ENCODE measurements at regions not wholly inside any gene's neighbourhood (a gene's known extent, or its start where the extent isn't known, plus 50 kb on each side); places are given as distances from the start of the nearest gene placed in this dataset.
"Not testable (repeated sequence)": the region's sequence is repeated elsewhere in the genome, so short reads cannot be mapped to it uniquely, and the experiment has no call there.

- peak; percentile 29 for DNase-seq
These were observed 1128.4 kb downstream of the SORCS3 start for GRCh38 chr10:105769248-105770184.

GRCh38 chr10:105763611-105764010 lies 1122.5 kb downstream of the SORCS3 start:
- no peak for DNase-seq

GRCh38 chr10:105761576-105762260 lies 1120.6 kb downstream of the SORCS3 start:
- DNase-seq, result no peak

- no peak for DNase-seq
These were observed 1118.6 kb downstream of the SORCS3 start for GRCh38 chr10:105759669-105760068.

- DNase-seq, result no peak
These were observed 1117.3 kb downstream of the SORCS3 start for GRCh38 chr10:105758209-105758998.

- DNase-seq, result no peak
These were observed 1116.2 kb downstream of the SORCS3 start for GRCh38 chr10:105757302-105757701.

GRCh38 chr10:105756386-105756785 lies 1115.3 kb downstream of the SORCS3 start:
- no peak for DNase-seq

GRCh38 chr10:105751688-105752087 lies 1110.6 kb downstream of the SORCS3 start:
- no peak for DNase-seq

- DNase-seq, result no peak
These were observed 1104.6 kb downstream of the SORCS3 start for GRCh38 chr10:105745596-105746148.

- DNase-seq, result no peak
These were observed 1102.4 kb downstream of the SORCS3 start for GRCh38 chr10:105743343-105744056.

- no peak for DNase-seq
These were observed 1101.8 kb downstream of the SORCS3 start for GRCh38 chr10:105742923-105743322.

GRCh38 chr10:105742184-105742583 lies 1101.1 kb downstream of the SORCS3 start:
- no peak for DNase-seq

- no peak for DNase-seq
These were observed 1093.4 kb downstream of the SORCS3 start for GRCh38 chr10:105734479-105734878.

GRCh38 chr10:105733924-105734323 lies 1092.8 kb downstream of the SORCS3 start:
- DNase-seq, result no peak

GRCh38 chr10:105729428-105729827 lies 1088.3 kb downstream of the SORCS3 start:
- no peak for DNase-seq

GRCh38 chr10:105727586-105727985 lies 1086.5 kb downstream of the SORCS3 start:
- not testable (repeated sequence) for DNase-seq

- no peak for DNase-seq
These were observed 1086.0 kb downstream of the SORCS3 start for GRCh38 chr10:105727131-105727530.

- DNase-seq, result no peak
These were observed 1085.1 kb downstream of the SORCS3 start for GRCh38 chr10:105726149-105726548.

GRCh38 chr10:105725007-105725406 lies 1083.9 kb downstream of the SORCS3 start:
- no peak for DNase-seq

GRCh38 chr10:105718207-105718995 lies 1077.3 kb downstream of the SORCS3 start:
- DNase-seq, result no peak

- DNase-seq, result no peak
These were observed 1073.6 kb downstream of the SORCS3 start for GRCh38 chr10:105714728-105715127.
